ENCODE measurements at regions not wholly inside any gene's neighbourhood (a gene's known extent, or its start where the extent isn't known, plus 50 kb on each side); places are given as distances from the start of the nearest gene placed in this dataset.
A peak's percentile ranks its signal among the peaks of the same experiment; 100 is the strongest.

GRCh38 chr7:41418337-41418736 lies 284.6 kb downstream of the INHBA start (continued):
- TF ChIP-seq CTCF (IDR thresholded peaks at IDR 0.05): no peak

- Histone ChIP-seq H3F3A (replicated peaks; ENCODE audit: insufficient read depth) (no peaks in the 10 kb centered on the region), H2AFZ (ENCODE audit: low read depth) (no peak overlapping the region), H3K79me2 (ENCODE audit: insufficient read depth) (no peaks in the 10 kb centered on the region), H4K20me1 (ENCODE audit: insufficient read depth) (no peaks in the 10 kb centered on the region), H3K9ac (no peak overlapping the region), H3K4me1 (ENCODE audit: control insufficient read depth in 1 of 2, insufficient read depth in 2 of 2, low read depth in 1 of 2, low read length in 1 of 2) (no peaks in the 10 kb centered on the region; a peak in 2 of 4 replicates), H3K4me3 (ENCODE audit: low read depth in 2 of 2, low read length in 1 of 2) (no peak overlapping the region), H3K27me3 (ENCODE audit: insufficient read depth) (no peaks in the 10 kb centered on the region), H3K9me3 (0 out of 2 replicates have a peak, but pooled peaks cover 5% of the 10 kb centered on the region), H3K4me2 (no peak overlapping the region), H3K9me2 (no peaks in the 10 kb centered on the region), H3K27ac (ENCODE audit: low read depth in 2 of 2, low read length in 1 of 2) (no peak overlapping the region), H3K36me3 (replicated peaks in 1 of 2; ENCODE audit: control insufficient read depth in 1 of 2, insufficient read depth in 2 of 2, low read length in 1 of 2) (no peaks in the 10 kb centered on the region)
- POLR2A ChIA-PET: no interaction called here
- TF ChIP-seq TCF12 (IDR thresholded peaks at IDR 0.05) (peak; percentile 40; the same call in 1 of the 2 replicates), ZBTB33 (IDR thresholded peaks at IDR 0.05; ENCODE audit: borderline replicate concordance, low read depth) (no peak), SIN3A (IDR thresholded peaks at IDR 0.05; ENCODE audit: borderline replicate concordance, low read depth, low read length) (no peak)
- 64% methylated on average over 3 of the region's 3 CpGs for WGBS (ENCODE audit: low lambda C conversion rate)
- CTCF ChIA-PET: no interaction called here
- DNase-seq: no peak
These were observed 286.7 kb downstream of the INHBA start for GRCh38 chr7:41416208-41416595.

- no peak for DNase-seq
- Histone ChIP-seq H3K79me2 (ENCODE audit: insufficient read depth) (no peaks in the 10 kb centered on the region), H2AFZ (ENCODE audit: low read depth) (no peak overlapping the region), H3K4me3 (ENCODE audit: low read depth in 2 of 2, low read length in 1 of 2) (no peak overlapping the region), H3K9me2 (no peaks in the 10 kb centered on the region), H3K4me2 (no peak overlapping the region), H3F3A (replicated peaks; ENCODE audit: insufficient read depth) (no peaks in the 10 kb centered on the region), H4K20me1 (ENCODE audit: insufficient read depth) (no peaks in the 10 kb centered on the region), H3K27me3 (ENCODE audit: insufficient read depth) (no peaks in the 10 kb centered on the region), H3K4me1 (ENCODE audit: control insufficient read depth in 1 of 2, insufficient read depth in 2 of 2, low read depth in 1 of 2, low read length in 1 of 2) (no peaks in the 10 kb centered on the region; a peak in 2 of 4 replicates), H3K36me3 (replicated peaks in 1 of 2; ENCODE audit: control insufficient read depth in 1 of 2, insufficient read depth in 2 of 2, low read length in 1 of 2) (no peaks in the 10 kb centered on the region), H3K9me3 (0 out of 2 replicates have a peak, but pooled peaks cover 5% of the 10 kb centered on the region), H3K27ac (ENCODE audit: low read depth in 2 of 2, low read length in 1 of 2) (no peak overlapping the region), H3K9ac (no peak overlapping the region)
- TF ChIP-seq MEF2A (IDR thresholded peaks at IDR 0.05; ENCODE audit: borderline replicate concordance, low read depth) (no peak), FOXM1 (IDR thresholded peaks at IDR 0.05; ENCODE audit: low read depth) (no peak), GABPA (IDR thresholded peaks at IDR 0.05; ENCODE audit: low read depth) (no peak), GATA2 (CRISPR knock-in tag; IDR thresholded peaks at IDR 0.05) (no peak), PBX3 (IDR thresholded peaks at IDR 0.05) (no peak), MAX (IDR thresholded peaks at IDR 0.05; ENCODE audit: low read depth) (no peak), SIN3A (IDR thresholded peaks at IDR 0.05; ENCODE audit: borderline replicate concordance, low read depth, low read length) (no peak), JUND (IDR thresholded peaks at IDR 0.05) (no peak), RFX5 (IDR thresholded peaks at IDR 0.05; ENCODE audit: low read length) (no peak), ZBTB33 (IDR thresholded peaks at IDR 0.05; ENCODE audit: borderline replicate concordance, low read depth) (no peak), USF1 (IDR thresholded peaks at IDR 0.05; ENCODE audit: borderline replicate concordance, low read depth) (no peak), RAD21 (IDR thresholded peaks at IDR 0.05; ENCODE audit: low read length) (no peak), NRF1 (IDR thresholded peaks at IDR 0.05; ENCODE audit: low read depth, low read length) (no peak)
- 79% methylated on average over 5 of the region's 5 CpGs for WGBS (ENCODE audit: low lambda C conversion rate)
- ChIA-PET POLR2A (no interaction called here), CTCF (no interaction called here)
These were observed 287.3 kb downstream of the INHBA start for GRCh38 chr7:41415471-41416207.

Measured in SK-N-SH (cell line).